Activated T-helper 17 cell treated with anti-CD3 and anti-CD28 coated beads, Interleukin-2, amount 50 U/mL, for 72 hours (primary cell): ENCODE measurements at regions not wholly inside any gene's neighbourhood (a gene's known extent, or its start where the extent isn't known, plus 50 kb on each side); places are given as distances from the start of the nearest gene placed in this dataset.

Experiments used
- ATAC-seq: fragments of 150-1000 bp; cut with Tn5 transposase; replicated peaks from 2 replicates; pipeline ENCODE4 v1.10.0; 2021; ENCODE audit warnings: mild to moderate bottlenecking, moderate library complexity
- H3K27ac Mint-ChIP-seq: one replicate; pipeline ENCODE4 v1.8.0; 2022; ENCODE audit warnings: mixed read lengths
- H3K27me3 Mint-ChIP-seq: one replicate; pipeline ENCODE4 v1.8.0; 2022; ENCODE audit warnings: mixed read lengths
- H3K36me3 Mint-ChIP-seq: one replicate; pipeline ENCODE4 v1.8.0; 2022; ENCODE audit warnings: low read depth, mild to moderate bottlenecking, mixed read lengths
- H3K4me1 Mint-ChIP-seq: one replicate; pipeline ENCODE4 v1.8.0; 2022; ENCODE audit warnings: mixed read lengths
- H3K4me3 Mint-ChIP-seq: one replicate; pipeline ENCODE4 v1.8.0; 2022; ENCODE audit warnings: mild to moderate bottlenecking, mixed read lengths
- H3K9me3 Mint-ChIP-seq: one replicate; pipeline ENCODE4 v1.8.0; 2022; ENCODE audit warnings: mixed read lengths

- Mint-ChIP-seq H3K27ac (no peak overlapping the region), H3K36me3 (no peaks in the 10 kb centered on the region), H3K4me1 (no peaks in the 10 kb centered on the region), H3K9me3 (peaks cover 10% of the 10 kb centered on the region), H3K27me3 (peaks cover 4% of the 10 kb centered on the region), H3K4me3 (no peak overlapping the region)
- no peak for ATAC-seq
Measured at GRCh38 chr13:103229674-103230073, 163.5 kb upstream of the SLC10A2 start.

- H3K4me3 Mint-ChIP-seq: no peak overlapping the region
- no peaks in the 10 kb centered on the region for H3K27me3 Mint-ChIP-seq
- H3K9me3 Mint-ChIP-seq: peaks cover 3% of the 10 kb centered on the region
- H3K36me3 Mint-ChIP-seq: no peaks in the 10 kb centered on the region
- no peaks in the 10 kb centered on the region for H3K4me1 Mint-ChIP-seq
- H3K27ac Mint-ChIP-seq: no peak overlapping the region
- no peak for ATAC-seq
Measured at GRCh38 chr13:103224804-103225203, 158.6 kb upstream of the SLC10A2 start.

DNA sequence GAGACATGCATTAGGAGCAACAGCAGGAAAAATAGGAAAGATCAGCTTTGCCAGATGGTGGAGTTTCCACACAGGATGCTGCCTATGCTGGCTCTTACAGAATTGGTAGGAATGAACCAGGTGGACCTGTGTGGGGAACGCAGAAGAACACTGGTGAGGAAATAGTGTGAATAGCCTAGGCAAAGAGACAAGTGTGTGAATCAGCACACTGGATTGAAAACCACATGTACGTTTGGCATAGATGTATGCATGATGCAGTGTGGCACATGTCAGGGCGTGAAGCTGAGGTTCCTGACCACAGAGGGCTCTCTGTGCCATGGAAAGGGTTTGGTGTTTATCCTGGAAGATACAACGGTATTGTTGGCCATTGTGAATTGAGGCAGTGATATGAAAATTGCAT is 156.5 kb upstream of the SLC10A2 start:
- H3K27ac Mint-ChIP-seq: no peak overlapping the region
- H3K4me1 Mint-ChIP-seq: no peaks in the 10 kb centered on the region
- ATAC-seq: no peak
- peaks cover 3% of the 10 kb centered on the region for H3K9me3 Mint-ChIP-seq
- no peaks in the 10 kb centered on the region for H3K36me3 Mint-ChIP-seq
- no peak overlapping the region for H3K4me3 Mint-ChIP-seq
- H3K27me3 Mint-ChIP-seq: no peaks in the 10 kb centered on the region

GRCh38 chr13:103218253-103218652 is 152.0 kb upstream of the SLC10A2 start:
- H3K9me3 Mint-ChIP-seq: peaks cover 3% of the 10 kb centered on the region
- no peaks in the 10 kb centered on the region for H3K4me1 Mint-ChIP-seq
- H3K4me3 Mint-ChIP-seq: no peak overlapping the region
- no peak overlapping the region for H3K27ac Mint-ChIP-seq
- no peak for ATAC-seq
- no peaks in the 10 kb centered on the region for H3K36me3 Mint-ChIP-seq
- peaks cover 5% of the 10 kb centered on the region for H3K27me3 Mint-ChIP-seq

- Mint-ChIP-seq H3K36me3 (no peaks in the 10 kb centered on the region), H3K9me3 (no peaks in the 10 kb centered on the region), H3K4me1 (no peaks in the 10 kb centered on the region), H3K27me3 (peaks cover 5% of the 10 kb centered on the region), H3K4me3 (no peak overlapping the region), H3K27ac (no peak overlapping the region)
- ATAC-seq: no peak
Measured at GRCh38 chr13:103213152-103213551, 146.9 kb upstream of the SLC10A2 start.

- Mint-ChIP-seq H3K27me3 (peaks cover 3% of the 10 kb centered on the region), H3K4me3 (no peak overlapping the region), H3K27ac (no peak overlapping the region), H3K9me3 (no peaks in the 10 kb centered on the region), H3K4me1 (no peaks in the 10 kb centered on the region), H3K36me3 (no peaks in the 10 kb centered on the region)
- no peak for ATAC-seq
Measured at GRCh38 chr13:103210348-103210747, 144.1 kb upstream of the SLC10A2 start.

GRCh38 chr13:103203735-103204330 is 137.6 kb upstream of the SLC10A2 start:
- Mint-ChIP-seq H3K4me1 (no peaks in the 10 kb centered on the region), H3K27me3 (no peaks in the 10 kb centered on the region), H3K36me3 (no peaks in the 10 kb centered on the region), H3K9me3 (peaks cover 5% of the 10 kb centered on the region), H3K4me3 (no peak overlapping the region), H3K27ac (no peak overlapping the region)
- no peak for ATAC-seq

DNA sequence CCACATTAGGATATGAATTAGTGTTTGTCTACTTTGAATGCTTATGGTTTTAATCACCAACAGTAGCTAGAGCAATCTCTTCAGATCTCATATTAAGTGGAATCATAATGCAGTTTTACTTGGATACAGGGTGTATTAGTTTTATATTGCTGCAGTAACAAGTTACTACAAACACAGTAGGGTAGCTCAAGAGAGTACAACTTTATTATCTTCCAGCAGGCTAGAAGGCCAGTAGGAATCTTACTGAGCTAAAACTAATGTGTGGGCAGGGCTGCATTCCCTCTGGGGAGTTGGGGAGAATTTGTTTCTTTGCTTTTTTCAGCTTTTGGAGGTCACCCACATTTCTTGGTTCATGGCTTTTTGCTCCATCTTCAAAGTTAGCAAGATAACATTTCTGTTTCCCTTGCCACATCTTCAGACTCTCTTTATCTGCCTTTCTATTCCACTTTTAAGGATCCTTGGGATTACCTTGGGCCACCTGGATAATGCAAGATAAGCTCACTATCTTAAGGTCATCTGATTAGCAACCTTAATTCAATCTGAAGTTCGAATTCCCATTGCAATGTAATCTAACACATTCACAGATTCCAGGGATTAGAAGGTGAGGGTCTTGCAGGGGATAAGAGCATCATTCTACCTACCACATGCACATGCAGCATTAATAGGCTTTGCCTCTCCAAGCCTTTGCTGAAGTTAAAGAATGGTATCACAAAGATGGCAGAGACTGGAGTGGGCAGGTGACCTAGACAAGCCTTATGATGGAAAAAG is 134.1 kb upstream of the SLC10A2 start:
- no peak overlapping the region for H3K4me3 Mint-ChIP-seq
- H3K9me3 Mint-ChIP-seq: peaks cover 5% of the 10 kb centered on the region
- no peaks in the 10 kb centered on the region for H3K36me3 Mint-ChIP-seq
- H3K27me3 Mint-ChIP-seq: no peaks in the 10 kb centered on the region
- ATAC-seq: no peak
- H3K27ac Mint-ChIP-seq: no peak overlapping the region
- no peaks in the 10 kb centered on the region for H3K4me1 Mint-ChIP-seq

GRCh38 chr13:103199380-103200088 is 133.3 kb upstream of the SLC10A2 start:
- no peak for ATAC-seq
- no peaks in the 10 kb centered on the region for H3K27me3 Mint-ChIP-seq
- H3K4me3 Mint-ChIP-seq: no peak overlapping the region
- peaks cover 5% of the 10 kb centered on the region for H3K9me3 Mint-ChIP-seq
- H3K4me1 Mint-ChIP-seq: no peaks in the 10 kb centered on the region
- H3K27ac Mint-ChIP-seq: no peak overlapping the region
- no peaks in the 10 kb centered on the region for H3K36me3 Mint-ChIP-seq

DNA sequence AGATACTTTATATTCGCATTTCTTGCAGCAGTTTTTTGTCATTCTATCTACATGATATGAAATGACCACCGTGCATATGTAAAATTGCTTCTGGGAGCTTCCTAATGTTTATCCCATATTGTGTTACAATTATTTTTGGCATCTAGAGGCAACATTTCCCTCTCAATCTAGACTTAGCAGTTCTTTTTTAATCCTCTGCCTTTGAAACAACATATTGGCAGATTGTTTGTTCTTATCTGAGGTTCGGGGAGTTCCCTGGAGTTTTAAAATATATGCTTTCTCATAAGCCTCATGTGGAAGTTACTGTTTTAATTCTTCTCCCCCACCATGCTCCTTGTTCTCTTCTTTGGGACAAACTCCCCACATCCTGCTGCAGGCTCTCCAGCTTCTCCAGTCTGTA is 130.1 kb upstream of the SLC10A2 start:
- Mint-ChIP-seq H3K36me3 (no peaks in the 10 kb centered on the region), H3K27ac (no peak overlapping the region), H3K4me3 (no peak overlapping the region), H3K4me1 (no peaks in the 10 kb centered on the region), H3K27me3 (no peaks in the 10 kb centered on the region), H3K9me3 (peaks cover 5% of the 10 kb centered on the region)
- ATAC-seq: no peak

DNA sequence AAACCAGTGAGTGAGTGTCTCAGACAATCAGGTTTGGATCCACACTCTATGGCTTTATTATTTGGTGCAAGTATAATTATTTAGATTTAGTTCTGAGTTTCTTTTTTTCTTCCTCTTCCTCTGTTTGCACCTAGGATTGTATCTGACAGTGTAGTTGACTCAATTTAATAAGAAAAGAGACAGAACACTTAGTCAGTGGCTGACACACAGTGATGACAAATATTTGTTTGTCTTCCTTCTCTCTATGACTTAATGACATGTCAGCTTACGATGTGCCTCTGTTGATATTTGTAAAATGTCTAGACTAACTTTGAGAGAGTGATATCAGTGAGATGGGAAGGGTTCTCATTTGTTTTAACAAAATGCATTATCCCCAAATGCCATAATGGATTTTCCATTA is 129.5 kb upstream of the SLC10A2 start:
- Mint-ChIP-seq H3K27me3 (no peaks in the 10 kb centered on the region), H3K4me3 (no peak overlapping the region), H3K36me3 (no peaks in the 10 kb centered on the region), H3K4me1 (no peaks in the 10 kb centered on the region), H3K9me3 (peaks cover 5% of the 10 kb centered on the region), H3K27ac (no peak overlapping the region)
- ATAC-seq: no peak

DNA sequence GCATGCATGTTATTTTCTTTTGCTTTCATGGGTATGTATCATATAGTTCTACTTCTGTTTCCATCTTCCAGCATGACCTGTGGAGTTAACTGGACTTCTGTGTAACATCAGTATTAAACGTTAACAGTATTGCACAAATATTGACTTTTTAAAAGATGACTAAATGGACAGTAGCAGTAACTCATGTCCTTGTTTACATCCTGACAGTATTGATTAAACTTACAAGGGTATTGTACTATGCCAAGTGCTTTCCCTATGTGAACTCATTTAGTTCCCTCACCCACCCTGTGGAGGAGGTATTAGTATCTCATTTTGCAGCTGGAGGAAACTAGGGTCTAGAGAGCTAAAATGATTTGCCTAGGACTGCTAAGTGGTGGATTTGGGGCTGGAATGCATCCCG is 128.7 kb upstream of the SLC10A2 start:
- Mint-ChIP-seq H3K4me1 (no peaks in the 10 kb centered on the region), H3K27ac (no peak overlapping the region), H3K27me3 (no peaks in the 10 kb centered on the region), H3K9me3 (peaks cover 5% of the 10 kb centered on the region), H3K36me3 (no peaks in the 10 kb centered on the region), H3K4me3 (no peak overlapping the region)
- no peak for ATAC-seq

- no peaks in the 10 kb centered on the region for H3K4me1 Mint-ChIP-seq
- no peaks in the 10 kb centered on the region for H3K36me3 Mint-ChIP-seq
- no peak overlapping the region for H3K27ac Mint-ChIP-seq
- no peaks in the 10 kb centered on the region for H3K27me3 Mint-ChIP-seq
- no peak overlapping the region for H3K4me3 Mint-ChIP-seq
- ATAC-seq: no peak
- H3K9me3 Mint-ChIP-seq: no peaks in the 10 kb centered on the region
Measured at GRCh38 chr13:103192511-103193135, 126.4 kb upstream of the SLC10A2 start.

DNA sequence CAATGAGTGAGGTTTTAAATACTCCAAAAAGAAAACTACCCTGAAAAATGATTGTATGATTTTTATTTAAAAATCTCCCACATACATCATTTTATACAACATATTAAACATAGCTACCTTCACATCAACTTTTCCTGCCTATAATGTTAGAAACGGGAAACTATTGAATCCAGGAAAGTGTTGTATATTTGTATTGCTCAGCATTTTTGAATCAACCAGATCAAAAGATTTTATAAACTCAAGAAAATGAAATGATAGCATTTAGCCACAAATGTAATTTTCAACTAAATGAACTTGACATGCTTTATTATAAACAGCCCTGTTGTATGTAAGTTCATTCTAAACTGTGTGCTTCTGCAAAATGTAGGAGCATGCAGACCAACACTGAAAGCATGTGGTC is 124.6 kb upstream of the SLC10A2 start:
- H3K27me3 Mint-ChIP-seq: no peaks in the 10 kb centered on the region
- no peaks in the 10 kb centered on the region for H3K9me3 Mint-ChIP-seq
- H3K4me3 Mint-ChIP-seq: no peak overlapping the region
- no peaks in the 10 kb centered on the region for H3K4me1 Mint-ChIP-seq
- ATAC-seq: no peak
- H3K27ac Mint-ChIP-seq: no peak overlapping the region
- no peaks in the 10 kb centered on the region for H3K36me3 Mint-ChIP-seq
